ENCODE measurements at regions not wholly inside any gene's neighbourhood (a gene's known extent, or its start where the extent isn't known, plus 50 kb on each side); places are given as distances from the start of the nearest gene placed in this dataset.

DNA sequence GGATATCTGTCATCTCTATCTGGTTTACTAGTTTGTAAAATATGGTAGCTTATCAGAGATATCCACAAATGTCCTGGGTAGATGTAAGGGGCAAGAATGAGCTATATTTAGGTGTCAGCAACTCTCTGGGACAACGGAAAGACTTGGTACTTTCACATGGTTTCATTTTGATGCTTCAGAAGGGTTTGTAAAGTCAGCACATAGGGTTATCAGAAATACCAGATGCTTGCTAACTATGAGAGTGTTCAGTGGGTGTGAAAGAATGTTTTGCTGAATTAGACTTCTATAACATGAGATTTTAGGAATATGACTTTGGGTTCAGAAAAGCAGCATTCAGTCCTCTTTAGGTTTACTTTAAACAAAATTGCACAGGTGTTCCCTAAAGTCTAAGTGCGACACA is 466.5 kb upstream of the PDZRN3 start:
- DNase-seq (ENCODE audit: low read depth) = no peak
- TF ChIP-seq, protein P1, sequence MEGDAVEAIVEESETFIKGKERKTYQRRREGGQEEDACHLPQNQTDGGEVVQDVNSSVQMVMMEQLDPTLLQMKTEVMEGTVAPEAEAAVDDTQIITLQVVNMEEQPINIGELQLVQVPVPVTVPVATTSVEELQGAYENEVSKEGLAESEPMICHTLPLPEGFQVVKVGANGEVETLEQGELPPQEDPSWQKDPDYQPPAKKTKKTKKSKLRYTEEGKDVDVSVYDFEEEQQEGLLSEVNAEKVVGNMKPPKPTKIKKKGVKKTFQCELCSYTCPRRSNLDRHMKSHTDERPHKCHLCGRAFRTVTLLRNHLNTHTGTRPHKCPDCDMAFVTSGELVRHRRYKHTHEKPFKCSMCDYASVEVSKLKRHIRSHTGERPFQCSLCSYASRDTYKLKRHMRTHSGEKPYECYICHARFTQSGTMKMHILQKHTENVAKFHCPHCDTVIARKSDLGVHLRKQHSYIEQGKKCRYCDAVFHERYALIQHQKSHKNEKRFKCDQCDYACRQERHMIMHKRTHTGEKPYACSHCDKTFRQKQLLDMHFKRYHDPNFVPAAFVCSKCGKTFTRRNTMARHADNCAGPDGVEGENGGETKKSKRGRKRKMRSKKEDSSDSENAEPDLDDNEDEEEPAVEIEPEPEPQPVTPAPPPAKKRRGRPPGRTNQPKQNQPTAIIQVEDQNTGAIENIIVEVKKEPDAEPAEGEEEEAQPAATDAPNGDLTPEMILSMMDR (IDR thresholded peaks at IDR 0.05; ENCODE audit: insufficient read depth, low read length, poor library complexity, severe bottlenecking) = no peak
- H3K4me3 ChIP-seq (ENCODE audit: low read depth, low read length) = no peak overlapping the region
- H3K36me3 ChIP-seq (ENCODE audit: control insufficient read depth, insufficient read depth, low read length) = no peaks in the 10 kb centered on the region
- no peaks in the 10 kb centered on the region for H3K27me3 ChIP-seq (ENCODE audit: control insufficient read depth, insufficient read depth, low read length)

DNA sequence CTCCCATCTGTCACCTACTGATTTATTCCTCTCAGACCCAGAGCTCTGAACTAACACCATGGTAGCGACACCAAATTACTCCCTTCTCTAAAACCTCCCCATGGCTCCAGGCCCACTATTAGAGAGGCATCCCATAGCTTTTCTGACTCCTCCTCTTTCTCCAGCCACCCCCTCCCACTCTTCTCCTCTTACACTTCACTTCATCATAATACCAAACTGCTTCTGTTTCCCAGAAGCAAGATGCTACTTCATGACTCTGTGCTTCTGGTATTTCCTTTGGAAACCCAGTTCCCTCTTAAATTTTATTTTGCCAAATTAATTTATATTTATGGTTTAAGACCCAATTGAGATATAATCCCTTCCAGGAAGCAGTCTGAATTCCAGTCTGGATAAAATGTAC is 465.1 kb upstream of the PDZRN3 start:
- Histone ChIP-seq H3K36me3 (ENCODE audit: control insufficient read depth, insufficient read depth, low read length) (no peaks in the 10 kb centered on the region), H3K27me3 (ENCODE audit: control insufficient read depth, insufficient read depth, low read length) (no peaks in the 10 kb centered on the region), H3K4me3 (ENCODE audit: low read depth, low read length) (no peak overlapping the region)
- no peak for DNase-seq (ENCODE audit: low read depth)
- TF ChIP-seq, protein P1 (IDR thresholded peaks at IDR 0.05; ENCODE audit: insufficient read depth, low read length, poor library complexity, severe bottlenecking) = no peak

DNA sequence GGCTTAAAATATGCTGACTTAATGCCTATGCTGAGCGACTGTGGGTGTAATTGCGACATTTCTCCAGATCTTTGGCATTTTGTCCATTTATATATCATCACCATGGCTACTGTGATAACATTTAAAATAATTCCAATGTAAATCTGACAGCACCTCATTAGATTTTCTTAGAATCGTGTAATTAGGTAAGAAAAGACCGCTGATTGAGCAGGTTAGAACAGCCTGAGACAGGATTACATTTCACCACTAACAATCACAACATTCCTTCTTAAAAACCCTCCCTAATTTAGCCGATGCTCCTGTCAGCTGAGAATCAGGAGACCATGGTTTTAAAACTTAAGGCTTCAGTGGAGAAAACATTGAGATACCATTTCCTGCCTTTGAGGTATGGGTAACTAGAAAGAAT is 455.3 kb upstream of the PDZRN3 start:
- Histone ChIP-seq H3K36me3 (ENCODE audit: control insufficient read depth, insufficient read depth, low read length) (no peaks in the 10 kb centered on the region), H3K4me3 (ENCODE audit: low read depth, low read length) (no peak overlapping the region), H3K27me3 (ENCODE audit: control insufficient read depth, insufficient read depth, low read length) (no peaks in the 10 kb centered on the region)
- DNase-seq (ENCODE audit: low read depth) = no peak
- TF ChIP-seq, protein P1 (IDR thresholded peaks at IDR 0.05; ENCODE audit: insufficient read depth, low read length, poor library complexity, severe bottlenecking) = no peak

DNA sequence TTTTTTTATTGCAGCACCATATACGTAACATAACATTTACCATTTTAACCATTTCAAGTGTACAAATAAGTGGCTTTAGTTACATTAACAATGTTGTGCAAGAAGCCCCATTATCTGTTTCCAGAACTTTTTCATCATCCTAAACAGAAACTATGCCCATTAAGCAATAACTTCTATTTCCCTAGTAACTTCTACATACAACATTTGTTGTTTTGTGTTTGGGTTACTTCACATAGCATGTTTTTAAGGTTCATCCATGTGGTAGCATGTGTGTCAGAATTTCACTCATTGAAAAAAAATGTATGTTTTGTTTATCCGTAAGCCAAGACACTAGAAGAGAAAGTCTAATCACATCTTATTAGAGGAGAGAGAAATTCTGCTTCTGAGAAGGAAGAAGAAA is 450.5 kb upstream of the PDZRN3 start:
- TF ChIP-seq, protein P1 (IDR thresholded peaks at IDR 0.05; ENCODE audit: insufficient read depth, low read length, poor library complexity, severe bottlenecking) = no peak
- Histone ChIP-seq H3K27me3 (ENCODE audit: control insufficient read depth, insufficient read depth, low read length) (no peaks in the 10 kb centered on the region), H3K4me3 (ENCODE audit: low read depth, low read length) (no peak overlapping the region), H3K36me3 (ENCODE audit: control insufficient read depth, insufficient read depth, low read length) (no peaks in the 10 kb centered on the region)
- DNase-seq (ENCODE audit: low read depth) = no peak

DNA sequence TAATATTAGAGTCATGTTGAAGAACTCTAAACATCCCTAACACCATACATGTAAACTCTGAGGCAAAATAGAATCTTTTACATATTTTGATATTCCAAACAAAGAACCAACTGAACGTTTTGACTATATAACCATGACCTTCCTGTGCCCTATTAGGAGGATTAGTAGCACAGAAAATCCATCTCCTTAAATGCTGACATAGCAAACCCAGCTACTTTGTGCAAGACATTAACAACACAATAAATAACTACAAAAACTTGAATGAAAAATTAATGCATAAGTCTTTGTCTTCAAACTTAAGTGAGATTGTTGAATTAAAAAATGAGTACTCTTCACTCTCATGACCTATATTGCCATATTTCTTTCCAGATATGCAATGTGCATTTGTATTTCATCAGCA is 450.0 kb upstream of the PDZRN3 start:
- H3K4me3 ChIP-seq (ENCODE audit: low read depth, low read length) = no peak overlapping the region
- H3K27me3 ChIP-seq (ENCODE audit: control insufficient read depth, insufficient read depth, low read length) = no peaks in the 10 kb centered on the region
- no peaks in the 10 kb centered on the region for H3K36me3 ChIP-seq (ENCODE audit: control insufficient read depth, insufficient read depth, low read length)
- TF ChIP-seq, protein P1 (IDR thresholded peaks at IDR 0.05; ENCODE audit: insufficient read depth, low read length, poor library complexity, severe bottlenecking) = no peak
- no peak for DNase-seq (ENCODE audit: low read depth)

DNA sequence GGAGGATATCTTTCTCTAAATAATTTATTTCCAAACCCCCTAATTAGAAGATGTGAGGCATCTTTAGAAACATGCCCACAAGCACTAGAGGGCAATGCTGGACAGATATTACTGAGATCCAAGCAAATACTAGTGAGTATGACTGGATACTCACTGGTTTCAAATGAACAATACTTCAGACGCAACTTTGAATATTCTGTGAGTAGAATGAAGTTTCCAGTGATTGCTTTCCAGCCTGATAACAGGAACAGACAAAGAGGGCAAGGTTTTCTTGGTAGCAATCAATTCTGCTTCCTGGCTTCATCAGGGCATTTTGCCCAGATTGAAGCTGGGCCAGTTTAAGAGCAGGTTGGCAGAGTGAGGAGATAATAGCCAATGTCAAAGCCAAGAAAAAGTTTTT is 442.6 kb upstream of the PDZRN3 start:
- Histone ChIP-seq H3K4me3 (ENCODE audit: low read depth, low read length) (no peak overlapping the region), H3K36me3 (ENCODE audit: control insufficient read depth, insufficient read depth, low read length) (no peaks in the 10 kb centered on the region), H3K27me3 (ENCODE audit: control insufficient read depth, insufficient read depth, low read length) (no peaks in the 10 kb centered on the region)
- TF ChIP-seq, protein P1 (IDR thresholded peaks at IDR 0.05; ENCODE audit: insufficient read depth, low read length, poor library complexity, severe bottlenecking) = peak; percentile 23
- no peak for DNase-seq (ENCODE audit: low read depth)

Measured in kidney epithelial cell (primary cell).